GM12801 (cell line): ENCODE measurements at regions not wholly inside any gene's neighbourhood (a gene's known extent, or its start where the extent isn't known, plus 50 kb on each side); places are given as distances from the start of the nearest gene placed in this dataset.

Experiments used
- TF ChIP-seq, protein P1 (sequence below): IDR thresholded peaks from one replicate; pipeline ENCODE4 v1.5.1; 2011; ENCODE audit warnings: control low read depth; ENCODE audit not compliant: insufficient read length; ENCODE audit errors: extremely low read depth

DNA sequence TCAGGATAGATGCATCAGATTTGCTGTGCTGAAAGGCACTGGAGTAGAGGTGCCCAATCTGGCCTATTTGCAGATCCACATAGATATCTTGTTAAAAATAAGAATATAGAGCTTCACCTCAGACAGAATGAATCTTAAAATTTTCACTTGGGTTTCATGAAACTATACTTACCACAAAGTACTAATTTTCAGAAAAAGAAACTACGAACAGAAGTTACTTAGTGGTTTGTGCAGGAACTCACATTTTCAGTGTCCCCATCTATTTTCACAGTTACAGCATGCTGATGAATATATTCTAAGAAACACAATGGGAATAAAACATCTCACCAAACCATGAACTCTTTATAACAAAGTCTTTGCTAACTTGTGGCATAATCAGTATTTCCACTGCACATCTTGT is 449.4 kb downstream of the RERGL start:
- TF ChIP-seq, protein P1, sequence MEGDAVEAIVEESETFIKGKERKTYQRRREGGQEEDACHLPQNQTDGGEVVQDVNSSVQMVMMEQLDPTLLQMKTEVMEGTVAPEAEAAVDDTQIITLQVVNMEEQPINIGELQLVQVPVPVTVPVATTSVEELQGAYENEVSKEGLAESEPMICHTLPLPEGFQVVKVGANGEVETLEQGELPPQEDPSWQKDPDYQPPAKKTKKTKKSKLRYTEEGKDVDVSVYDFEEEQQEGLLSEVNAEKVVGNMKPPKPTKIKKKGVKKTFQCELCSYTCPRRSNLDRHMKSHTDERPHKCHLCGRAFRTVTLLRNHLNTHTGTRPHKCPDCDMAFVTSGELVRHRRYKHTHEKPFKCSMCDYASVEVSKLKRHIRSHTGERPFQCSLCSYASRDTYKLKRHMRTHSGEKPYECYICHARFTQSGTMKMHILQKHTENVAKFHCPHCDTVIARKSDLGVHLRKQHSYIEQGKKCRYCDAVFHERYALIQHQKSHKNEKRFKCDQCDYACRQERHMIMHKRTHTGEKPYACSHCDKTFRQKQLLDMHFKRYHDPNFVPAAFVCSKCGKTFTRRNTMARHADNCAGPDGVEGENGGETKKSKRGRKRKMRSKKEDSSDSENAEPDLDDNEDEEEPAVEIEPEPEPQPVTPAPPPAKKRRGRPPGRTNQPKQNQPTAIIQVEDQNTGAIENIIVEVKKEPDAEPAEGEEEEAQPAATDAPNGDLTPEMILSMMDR: no peak

DNA sequence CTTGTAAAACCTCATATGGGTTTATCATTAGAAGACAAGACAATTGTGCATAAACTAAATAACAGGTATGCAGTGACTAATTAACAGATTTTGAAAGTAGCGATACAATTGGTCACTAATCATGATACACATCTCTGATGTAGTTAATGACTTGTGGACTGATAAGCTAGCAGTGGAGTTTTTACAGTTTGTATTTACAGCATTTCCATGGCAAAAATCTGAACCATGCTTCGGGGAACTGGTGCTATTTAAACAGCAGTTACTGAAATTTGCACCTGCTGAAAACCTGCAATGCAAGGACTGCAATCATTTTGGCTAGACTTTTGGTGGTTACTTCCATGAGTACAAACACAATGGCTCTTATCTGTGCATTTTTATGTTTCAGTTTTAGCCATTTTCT is 471.2 kb downstream of the RERGL start:
- TF ChIP-seq, protein P1: no peak

- TF ChIP-seq, protein P1: no peak
Observed at GRCh38 chr12:17609701-17610100, 480.3 kb downstream of the RERGL start.

DNA sequence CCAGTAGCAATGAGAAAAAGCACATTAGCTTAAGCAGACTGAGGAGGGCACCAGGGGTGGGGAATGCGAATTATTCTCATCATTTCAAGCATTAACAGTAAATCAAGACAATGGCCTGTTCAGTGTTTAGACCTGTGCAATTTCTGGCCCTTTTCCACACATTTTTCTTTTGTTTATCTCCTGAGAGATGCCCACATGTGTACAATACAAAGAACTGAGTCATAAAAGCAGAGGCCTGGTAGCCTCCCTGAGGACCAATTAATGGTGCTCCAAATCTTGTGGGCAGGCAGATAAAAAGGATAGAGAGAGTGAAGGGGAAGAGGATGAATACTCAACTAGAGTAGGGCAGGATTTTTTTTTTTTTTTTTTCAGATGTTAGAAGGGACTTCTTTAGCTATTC is 480.8 kb downstream of the RERGL start:
- TF ChIP-seq, protein P1: no peak

GRCh38 chr12:17595111-17595510 is 494.9 kb downstream of the RERGL start:
- TF ChIP-seq, protein P1: no peak

DNA sequence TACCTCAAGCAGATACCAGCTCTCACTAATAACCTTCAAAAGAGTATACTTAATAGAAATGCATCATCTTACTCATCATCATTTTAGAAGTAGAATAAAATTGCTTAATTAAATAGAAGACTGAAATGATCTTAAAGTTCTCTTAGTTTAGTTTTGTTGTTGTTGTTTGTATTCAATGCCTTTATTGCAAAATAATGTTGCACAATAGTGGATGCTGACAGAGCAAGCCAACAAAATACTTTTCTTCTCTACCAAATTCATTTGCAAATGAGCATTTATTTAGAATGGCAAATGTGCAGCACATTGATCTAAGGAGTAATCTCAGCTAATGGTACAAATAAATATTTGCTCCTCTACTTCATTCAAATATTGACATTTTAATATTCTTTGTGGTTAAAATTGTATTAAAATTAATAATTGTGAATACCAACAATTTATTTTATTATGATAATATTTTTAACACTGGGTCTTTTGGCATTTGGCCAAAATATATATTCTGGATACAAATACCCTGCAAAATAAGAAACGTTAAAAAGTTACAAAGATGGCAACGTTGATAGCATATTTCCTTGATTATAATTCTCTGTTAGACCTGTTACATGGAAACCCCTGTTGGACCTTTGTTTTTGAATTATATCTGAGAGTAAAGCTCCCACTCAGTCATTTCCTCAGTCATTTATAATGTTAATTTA is 496.1 kb downstream of the RERGL start:
- TF ChIP-seq, protein P1: no peak

DNA sequence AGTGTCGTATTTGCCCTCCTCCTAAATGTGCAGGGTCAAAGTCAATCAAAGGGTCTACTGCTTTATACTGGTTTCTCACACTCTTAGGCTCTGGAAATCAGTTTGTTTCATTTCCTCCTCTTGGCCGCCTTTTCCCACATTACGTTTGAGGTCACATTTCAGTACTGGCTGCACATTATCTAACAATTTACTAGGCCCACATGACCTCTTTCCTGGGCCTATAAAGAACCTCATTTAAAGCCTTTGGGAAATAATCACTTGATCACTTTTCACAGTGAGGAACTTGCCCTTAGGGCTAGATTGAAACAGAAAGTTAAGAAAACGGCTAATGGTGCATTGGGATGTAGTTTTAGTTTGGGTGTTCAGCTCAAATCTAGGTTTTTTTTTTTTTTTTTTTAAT is 497.5 kb downstream of the RERGL start:
- TF ChIP-seq, protein P1: no peak
